ENCODE measurements at regions not wholly inside any gene's neighbourhood (a gene's known extent, or its start where the extent isn't known, plus 50 kb on each side); places are given as distances from the start of the nearest gene placed in this dataset.

DNA sequence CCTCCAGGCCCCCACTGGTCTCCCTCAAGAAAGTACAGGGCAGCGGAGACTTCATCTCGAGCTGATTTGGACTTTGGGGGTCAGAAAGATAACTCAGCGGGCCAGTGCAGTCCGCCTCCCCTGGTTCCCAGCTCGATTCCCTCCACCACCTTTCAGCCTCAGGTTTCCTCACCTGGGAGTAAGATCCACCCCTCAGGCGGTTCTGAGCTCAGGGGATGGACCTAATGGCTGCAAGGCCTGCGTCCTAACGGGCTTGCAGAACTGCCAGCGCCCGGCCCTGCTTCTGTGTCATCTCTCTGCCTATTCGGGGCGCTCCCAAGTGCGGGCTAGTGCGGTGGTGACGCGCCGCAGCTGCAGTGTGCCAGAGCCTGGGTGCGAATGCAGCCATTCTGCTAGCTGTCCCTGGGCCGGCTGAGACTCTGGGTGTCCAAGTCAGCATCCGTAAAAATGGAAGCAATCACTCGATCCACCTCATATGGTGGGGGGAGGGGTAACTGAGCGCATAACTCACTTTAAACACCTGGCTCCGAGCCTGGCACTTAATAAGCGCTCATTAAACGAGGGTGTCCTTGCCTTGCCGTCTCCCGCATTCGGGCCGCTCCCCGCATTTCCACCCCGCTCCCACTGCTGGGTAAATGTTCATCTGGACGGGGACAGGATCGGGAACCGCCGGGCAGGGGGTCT is 129.6 kb upstream of the LHX1 start:
- Histone ChIP-seq H3K36me3 (ENCODE audit: control insufficient read depth in 2 of 2, insufficient read depth in 2 of 2, low read length in 1 of 2) (no peaks in the 10 kb centered on the region), H3K27ac (ENCODE audit: low read depth in 2 of 2, low read length in 1 of 2) (no peak overlapping the region), H3K4me1 (ENCODE audit: control insufficient read depth in 2 of 2, insufficient read depth in 2 of 2, low read length in 1 of 2) (no peaks in the 10 kb centered on the region), H3K27me3 (ENCODE audit: control insufficient read depth in 1 of 2, insufficient read depth in 2 of 2, low read length in 2 of 2) (peaks cover 15 to 16% of the 10 kb centered on the region in 2 donors), H3K9me3 (ENCODE audit: control insufficient read depth in 2 of 2, insufficient read depth in 1 of 2, low read depth in 1 of 2, low read length in 1 of 2) (no peaks in the 10 kb centered on the region), H3K4me3 (ENCODE audit: low read depth in 1 of 2, low read length in 2 of 2) (no peak overlapping the region)
- 20 to 24% methylated on average over 35 of the region's 35 CpGs for WGBS, 2 donors

- Histone ChIP-seq H3K36me3 (ENCODE audit: control insufficient read depth in 2 of 2, insufficient read depth in 2 of 2, low read length in 1 of 2) (no peaks in the 10 kb centered on the region), H3K27ac (ENCODE audit: low read depth in 2 of 2, low read length in 1 of 2) (no peak overlapping the region), H3K27me3 (ENCODE audit: control insufficient read depth in 1 of 2, insufficient read depth in 2 of 2, low read length in 2 of 2) (peaks cover 15 to 19% of the 10 kb centered on the region in 2 donors), H3K4me3 (ENCODE audit: low read depth in 1 of 2, low read length in 2 of 2) (no peak overlapping the region), H3K9me3 (ENCODE audit: control insufficient read depth in 2 of 2, insufficient read depth in 1 of 2, low read depth in 1 of 2, low read length in 1 of 2) (no peaks in the 10 kb centered on the region), H3K4me1 (ENCODE audit: control insufficient read depth in 2 of 2, insufficient read depth in 2 of 2, low read length in 1 of 2) (no peaks in the 10 kb centered on the region)
- 2 to 3% methylated on average over 52 to 60 of the region's 60 CpGs for WGBS, 2 donors
Measured at GRCh38 chr17:36808180-36808661, 129.1 kb upstream of the LHX1 start.

DNA sequence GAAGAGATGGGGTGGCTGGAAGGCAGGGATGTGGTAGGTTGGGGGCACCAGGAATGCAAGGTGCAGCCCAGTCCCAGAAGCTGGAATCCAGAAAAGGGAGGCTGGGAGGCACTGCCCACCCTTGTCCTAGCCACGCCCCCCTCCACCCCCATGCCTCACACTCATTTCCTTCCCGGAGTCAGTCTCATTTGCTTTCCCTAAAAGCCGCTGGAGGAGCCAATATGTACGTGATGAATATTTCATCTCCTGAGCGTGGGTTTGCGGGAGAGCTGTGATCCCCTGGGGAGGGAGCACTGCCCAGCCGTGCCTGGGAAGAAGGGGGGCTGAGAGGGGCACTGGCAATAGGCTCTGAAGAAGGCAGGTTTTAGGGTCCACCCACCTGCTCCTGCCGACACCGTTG is 124.5 kb upstream of the LHX1 start:
- Histone ChIP-seq H3K27ac (ENCODE audit: low read depth in 2 of 2, low read length in 1 of 2) (no peak overlapping the region), H3K9me3 (ENCODE audit: control insufficient read depth in 2 of 2, insufficient read depth in 1 of 2, low read depth in 1 of 2, low read length in 1 of 2) (no peaks in the 10 kb centered on the region), H3K4me1 (ENCODE audit: control insufficient read depth in 2 of 2, insufficient read depth in 2 of 2, low read length in 1 of 2) (peaks cover 0 to 2% of the 10 kb centered on the region in 2 donors), H3K36me3 (ENCODE audit: control insufficient read depth in 2 of 2, insufficient read depth in 2 of 2, low read length in 1 of 2) (no peaks in the 10 kb centered on the region), H3K4me3 (ENCODE audit: low read depth in 1 of 2, low read length in 2 of 2) (no peak overlapping the region), H3K27me3 (ENCODE audit: control insufficient read depth in 1 of 2, insufficient read depth in 2 of 2, low read length in 2 of 2) (peaks cover 12 to 18% of the 10 kb centered on the region in 2 donors)
- 8 to 9% methylated on average over 9 of the region's 9 CpGs for WGBS, 2 donors

DNA sequence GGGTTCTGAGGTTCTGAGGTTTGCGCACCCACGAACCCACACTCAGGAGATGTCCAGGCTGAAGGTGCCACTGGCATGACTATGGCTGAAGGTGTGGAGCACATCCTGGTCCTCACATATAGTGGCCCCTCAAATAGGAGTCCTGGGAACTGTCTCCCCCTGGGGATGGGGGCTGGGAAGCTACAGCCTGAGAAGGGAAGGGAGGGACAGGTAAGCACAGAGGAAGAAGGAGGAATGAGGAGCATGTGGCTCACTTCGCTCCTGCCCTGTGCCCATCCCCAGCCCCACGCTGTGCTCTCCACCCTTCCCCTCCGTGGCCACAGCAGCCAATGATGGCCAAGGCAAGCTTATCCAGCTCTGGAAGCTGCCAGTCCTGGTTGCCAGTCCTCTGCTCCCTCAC is 123.9 kb upstream of the LHX1 start:
- peaks cover 0 to 2% of the 10 kb centered on the region in 2 donors for H3K4me1 ChIP-seq (ENCODE audit: control insufficient read depth in 2 of 2, insufficient read depth in 2 of 2, low read length in 1 of 2)
- no peak overlapping the region for H3K27ac ChIP-seq (ENCODE audit: low read depth in 2 of 2, low read length in 1 of 2)
- no peaks in the 10 kb centered on the region for H3K9me3 ChIP-seq (ENCODE audit: control insufficient read depth in 2 of 2, insufficient read depth in 1 of 2, low read depth in 1 of 2, low read length in 1 of 2)
- H3K27me3 ChIP-seq (ENCODE audit: control insufficient read depth in 1 of 2, insufficient read depth in 2 of 2, low read length in 2 of 2) = peaks cover 9 to 12% of the 10 kb centered on the region in 2 donors
- no peaks in the 10 kb centered on the region for H3K36me3 ChIP-seq (ENCODE audit: control insufficient read depth in 2 of 2, insufficient read depth in 2 of 2, low read length in 1 of 2)
- 61 to 66% methylated on average over 5 of the region's 5 CpGs for WGBS, 2 donors
- no peak overlapping the region for H3K4me3 ChIP-seq (ENCODE audit: low read depth in 1 of 2, low read length in 2 of 2)

DNA sequence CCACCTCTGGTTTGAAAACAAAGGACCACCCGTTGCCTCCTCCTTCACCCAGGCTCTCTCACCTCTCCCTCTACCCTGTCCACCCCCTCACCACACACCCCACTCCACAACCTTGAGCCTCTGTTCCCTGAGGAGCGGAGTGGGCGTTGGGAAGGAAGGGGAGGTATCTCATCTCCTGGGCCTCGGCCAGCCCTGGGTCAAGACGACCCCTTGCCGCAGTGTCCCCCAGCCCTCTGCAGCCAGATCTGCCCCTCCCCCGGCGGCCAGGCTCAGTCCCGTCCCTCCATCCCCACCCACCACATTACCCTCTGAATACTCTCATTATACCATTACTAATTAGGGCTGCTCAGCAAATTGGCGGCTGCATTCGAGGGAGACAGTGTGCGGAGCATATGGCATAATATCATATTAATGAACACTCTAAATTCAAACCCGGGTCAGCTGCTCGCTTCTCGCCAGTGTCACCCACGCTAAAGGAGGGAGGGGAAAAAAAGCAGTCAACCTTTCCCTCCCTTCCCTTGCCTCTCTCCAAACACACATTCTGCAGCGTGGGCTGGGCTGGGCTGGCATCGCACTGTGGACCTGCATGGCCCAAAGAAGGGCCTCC is 123.2 kb upstream of the LHX1 start:
- Histone ChIP-seq H3K27me3 (ENCODE audit: control insufficient read depth in 1 of 2, insufficient read depth in 2 of 2, low read length in 2 of 2) (peaks cover 5 to 8% of the 10 kb centered on the region in 2 donors), H3K36me3 (ENCODE audit: control insufficient read depth in 2 of 2, insufficient read depth in 2 of 2, low read length in 1 of 2) (no peaks in the 10 kb centered on the region), H3K27ac (ENCODE audit: low read depth in 2 of 2, low read length in 1 of 2) (no peak overlapping the region)

GRCh38 chr17:36814958-36815357 is 122.3 kb upstream of the LHX1 start:
- no peak overlapping the region for H3K4me3 ChIP-seq (ENCODE audit: low read depth in 1 of 2, low read length in 2 of 2)
- peaks cover 0 to 2% of the 10 kb centered on the region in 2 donors for H3K4me1 ChIP-seq (ENCODE audit: control insufficient read depth in 2 of 2, insufficient read depth in 2 of 2, low read length in 1 of 2)
- H3K36me3 ChIP-seq (ENCODE audit: control insufficient read depth in 2 of 2, insufficient read depth in 2 of 2, low read length in 1 of 2) = no peaks in the 10 kb centered on the region
- 74% methylated on average over 7 of the region's 7 CpGs for WGBS, 2 donors
- H3K9me3 ChIP-seq (ENCODE audit: control insufficient read depth in 2 of 2, insufficient read depth in 1 of 2, low read depth in 1 of 2, low read length in 1 of 2) = no peaks in the 10 kb centered on the region
- no peak overlapping the region for H3K27ac ChIP-seq (ENCODE audit: low read depth in 2 of 2, low read length in 1 of 2)
- peaks cover 3 to 5% of the 10 kb centered on the region in 2 donors for H3K27me3 ChIP-seq (ENCODE audit: control insufficient read depth in 1 of 2, insufficient read depth in 2 of 2, low read length in 2 of 2)

More for the DNA sequence above, 123.2 kb upstream of the LHX1 start:
- Histone ChIP-seq H3K9me3 (ENCODE audit: control insufficient read depth in 2 of 2, insufficient read depth in 1 of 2, low read depth in 1 of 2, low read length in 1 of 2) (no peaks in the 10 kb centered on the region), H3K4me3 (ENCODE audit: low read depth in 1 of 2, low read length in 2 of 2) (no peak overlapping the region), H3K4me1 (ENCODE audit: control insufficient read depth in 2 of 2, insufficient read depth in 2 of 2, low read length in 1 of 2) (peaks cover 0 to 2% of the 10 kb centered on the region in 2 donors)
- 48 to 54% methylated on average over 18 of the region's 18 CpGs for WGBS, 2 donors

DNA sequence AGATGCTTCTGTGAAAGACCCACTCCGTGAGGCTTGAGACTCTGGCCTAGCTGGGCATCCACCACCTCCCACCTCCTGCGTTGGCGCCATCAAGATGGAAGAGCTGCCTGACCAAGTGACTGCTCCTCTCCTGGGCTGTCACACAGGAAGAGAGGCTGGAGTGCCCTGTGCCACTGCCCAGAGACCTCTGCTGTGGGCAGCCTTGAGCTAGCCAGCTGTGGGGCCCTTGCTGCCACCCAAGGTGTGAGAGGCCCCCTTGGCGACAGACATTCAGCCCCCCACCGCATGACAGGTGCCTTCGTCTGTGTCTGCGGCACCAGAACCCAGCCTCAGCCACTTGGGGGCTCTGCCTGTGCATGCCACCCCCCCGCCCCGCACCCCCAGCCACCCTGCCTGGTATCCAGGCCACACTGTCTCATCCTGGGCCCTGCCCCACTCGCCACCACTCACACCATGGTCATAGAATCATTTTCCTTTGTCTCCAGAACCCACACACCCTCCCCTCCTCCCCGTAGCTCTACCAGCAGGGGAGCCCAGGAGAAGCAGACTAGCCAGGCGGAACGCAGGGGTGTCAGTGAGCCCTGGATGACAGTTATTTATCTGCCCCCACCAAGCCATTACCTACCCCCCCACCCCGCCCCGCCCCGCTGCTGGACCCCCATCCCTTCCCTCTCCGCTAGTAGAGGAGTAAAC is 120.9 kb upstream of the LHX1 start:
- no peaks in the 10 kb centered on the region for H3K36me3 ChIP-seq (ENCODE audit: control insufficient read depth in 2 of 2, insufficient read depth in 2 of 2, low read length in 1 of 2)
- WGBS, 2 donors = 59 to 64% methylated on average over 17 of the region's 17 CpGs
- H3K9me3 ChIP-seq (ENCODE audit: control insufficient read depth in 2 of 2, insufficient read depth in 1 of 2, low read depth in 1 of 2, low read length in 1 of 2) = no peaks in the 10 kb centered on the region
- no peak overlapping the region for H3K27ac ChIP-seq (ENCODE audit: low read depth in 2 of 2, low read length in 1 of 2)
- H3K4me3 ChIP-seq (ENCODE audit: low read depth in 1 of 2, low read length in 2 of 2) = no peak overlapping the region
- H3K27me3 ChIP-seq (ENCODE audit: control insufficient read depth in 1 of 2, insufficient read depth in 2 of 2, low read length in 2 of 2) = peaks cover 3 to 4% of the 10 kb centered on the region in 2 donors
- H3K4me1 ChIP-seq (ENCODE audit: control insufficient read depth in 2 of 2, insufficient read depth in 2 of 2, low read length in 1 of 2) = peaks cover 0 to 2% of the 10 kb centered on the region in 2 donors

DNA sequence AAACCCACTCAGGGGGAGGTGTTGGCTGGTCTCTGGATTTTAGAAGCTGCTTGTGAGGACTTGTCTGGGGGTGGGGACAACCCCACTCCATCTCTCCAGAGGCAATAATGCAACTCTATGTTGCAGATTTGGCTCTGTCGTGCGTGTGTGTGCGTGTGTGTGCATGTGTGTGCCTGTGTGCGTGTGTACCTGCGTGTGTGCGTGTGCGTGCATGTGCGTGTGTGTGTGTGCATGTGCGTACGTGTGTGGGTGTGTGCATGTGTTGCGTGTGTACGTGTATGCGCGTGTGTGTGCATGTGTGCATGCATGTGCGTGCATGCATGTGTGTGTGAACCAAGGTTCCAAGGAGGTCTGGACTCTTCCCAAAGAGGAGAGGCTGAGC is 120.4 kb upstream of the LHX1 start:
- Histone ChIP-seq H3K4me3 (ENCODE audit: low read depth in 1 of 2, low read length in 2 of 2) (no peak overlapping the region), H3K4me1 (ENCODE audit: control insufficient read depth in 2 of 2, insufficient read depth in 2 of 2, low read length in 1 of 2) (peaks cover 0 to 2% of the 10 kb centered on the region in 2 donors), H3K27ac (ENCODE audit: low read depth in 2 of 2, low read length in 1 of 2) (no peak overlapping the region), H3K9me3 (ENCODE audit: control insufficient read depth in 2 of 2, insufficient read depth in 1 of 2, low read depth in 1 of 2, low read length in 1 of 2) (no peaks in the 10 kb centered on the region), H3K36me3 (ENCODE audit: control insufficient read depth in 2 of 2, insufficient read depth in 2 of 2, low read length in 1 of 2) (no peaks in the 10 kb centered on the region), H3K27me3 (ENCODE audit: control insufficient read depth in 1 of 2, insufficient read depth in 2 of 2, low read length in 2 of 2) (peaks cover 3 to 4% of the 10 kb centered on the region in 2 donors)
- 65 to 84% methylated on average over 15 of the region's 15 CpGs for WGBS, 2 donors

DNA sequence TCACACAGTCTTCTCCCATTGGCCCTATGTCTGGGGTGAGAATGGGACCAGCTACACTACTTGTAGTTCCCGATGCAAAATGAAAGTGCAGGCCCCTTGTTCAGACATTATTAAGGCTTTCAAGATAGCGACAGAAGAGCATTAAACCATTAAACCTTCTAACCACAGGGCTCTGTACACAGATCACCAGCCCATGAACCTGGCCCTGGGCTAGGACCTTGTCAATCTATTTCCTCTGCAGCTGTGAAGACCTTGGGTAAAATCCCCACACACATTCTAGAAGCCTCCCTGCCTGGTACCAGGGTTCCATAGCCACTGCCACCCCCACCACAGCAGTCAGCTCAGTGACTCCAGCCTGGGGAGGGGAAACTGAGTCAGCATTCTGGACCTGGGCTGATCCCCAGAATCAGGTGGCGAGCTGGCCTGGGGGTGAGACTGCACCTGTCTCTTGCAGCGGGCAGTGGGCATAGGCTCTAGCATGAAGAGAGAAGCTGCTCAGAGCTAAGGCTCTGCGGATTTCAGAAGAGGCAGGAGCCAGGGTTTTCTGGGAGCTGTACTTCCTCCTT is 119.7 kb upstream of the LHX1 start:
- no peak overlapping the region for H3K4me3 ChIP-seq (ENCODE audit: low read depth in 1 of 2, low read length in 2 of 2)
- H3K4me1 ChIP-seq (ENCODE audit: control insufficient read depth in 2 of 2, insufficient read depth in 2 of 2, low read length in 1 of 2) = peaks cover 0 to 2% of the 10 kb centered on the region in 2 donors
- 76 to 78% methylated on average over 5 of the region's 5 CpGs for WGBS, 2 donors
- no peaks in the 10 kb centered on the region for H3K9me3 ChIP-seq (ENCODE audit: control insufficient read depth in 2 of 2, insufficient read depth in 1 of 2, low read depth in 1 of 2, low read length in 1 of 2)
- no peaks in the 10 kb centered on the region for H3K36me3 ChIP-seq (ENCODE audit: control insufficient read depth in 2 of 2, insufficient read depth in 2 of 2, low read length in 1 of 2)
- peaks cover 3 to 4% of the 10 kb centered on the region in 2 donors for H3K27me3 ChIP-seq (ENCODE audit: control insufficient read depth in 1 of 2, insufficient read depth in 2 of 2, low read length in 2 of 2)
- H3K27ac ChIP-seq (ENCODE audit: low read depth in 2 of 2, low read length in 1 of 2) = no peak overlapping the region

All from esophagus (tissue), 2 donors.